WTC11 (cell line): ENCODE measurements at regions not wholly inside any gene's neighbourhood (a gene's known extent, or its start where the extent isn't known, plus 50 kb on each side); places are given as distances from the start of the nearest gene placed in this dataset.

Source experiments
- ATAC-seq: fragments of 200-7000 bp; cut with Tn5 transposase; 2 replicates; pipeline ENCODE4 v1.10.0; 2021; ENCODE audit warnings: mild to moderate bottlenecking, moderate library complexity
- CTCF ChIA-PET: fragments of 300-600 bp; sonication (Branson Sonifier 250); formaldehyde crosslinking; loops from one replicate; lab custom pipeline; 2021; ENCODE audit warnings: antibody characterized with exemption; lab: Charles Lee
- POLR2A ChIA-PET: fragments of 350-600 bp; sonication (Branson Sonifier 250); formaldehyde crosslinking; loops from one replicate; lab custom pipeline; 2021; ENCODE audit warnings: antibody characterized with exemption; lab: Charles Lee
- DNase-seq: peaks from one replicate; pipeline ENCODE4 v3.0.0; 2021; ENCODE audit warnings: low spot score
- H3K27ac Mint-ChIP-seq: 2 replicates; pipeline ENCODE4 v1.8.0; 2021; ENCODE audit warnings: mixed read lengths
- H3K27me3 Mint-ChIP-seq: 2 replicates; pipeline ENCODE4 v1.8.0; 2021; ENCODE audit warnings: low read depth, mild to moderate bottlenecking, moderate library complexity, mixed read lengths
- H3K36me3 Mint-ChIP-seq: 2 replicates; pipeline ENCODE4 v1.8.0; 2021; ENCODE audit warnings: mixed read lengths
- H3K4me1 Mint-ChIP-seq: 2 replicates; pipeline ENCODE4 v1.8.0; 2022; ENCODE audit warnings: mixed read lengths
- H3K4me3 Mint-ChIP-seq: 2 replicates; pipeline ENCODE4 v1.8.0; 2021; ENCODE audit warnings: mild to moderate bottlenecking, moderate library complexity, mixed read lengths
- H3K9me3 Mint-ChIP-seq: 2 replicates; pipeline ENCODE4 v1.8.0; 2021; ENCODE audit warnings: mixed read lengths
- ATF1 ChIP-seq: sonication (generic); formaldehyde crosslinking; IDR thresholded peaks from 2 replicates; pipeline ENCODE4 v1.8.1; 2023; ENCODE audit warnings: mild to moderate bottlenecking, moderate library complexity, missing genetic modification reagents
- CREM ChIP-seq: sonication (generic); formaldehyde crosslinking; IDR thresholded peaks from 2 replicates; pipeline ENCODE4 v1.8.1; 2022; ENCODE audit warnings: mild to moderate bottlenecking, missing genetic modification reagents, moderate library complexity
- FOXP1 ChIP-seq: sonication (generic); formaldehyde crosslinking; IDR thresholded peaks from 2 replicates; pipeline ENCODE4 v1.8.0; 2022; ENCODE audit warnings: missing genetic modification reagents, mild to moderate bottlenecking, moderate library complexity, borderline replicate concordance
- MXD4 ChIP-seq: fragments of 250-450 bp; sonication (Bioruptor Pico); IDR thresholded peaks from 2 replicates; pipeline ENCODE4 v1.8.0; 2021; ENCODE audit warnings: mild to moderate bottlenecking, moderate library complexity, borderline replicate concordance
- NFATC4 ChIP-seq: fragments of 250-450 bp; sonication (Bioruptor Pico); IDR thresholded peaks from 2 replicates; pipeline ENCODE4 v1.9.0; 2021; ENCODE audit warnings: mild to moderate bottlenecking
- NR1H2 ChIP-seq: sonication (generic); formaldehyde crosslinking; IDR thresholded peaks from 2 replicates; pipeline ENCODE4 v1.9.0; 2021; ENCODE audit warnings: mild to moderate bottlenecking, moderate library complexity, missing genetic modification reagents
- SMAD3 ChIP-seq: sonication (generic); formaldehyde crosslinking; IDR thresholded peaks from 2 replicates; pipeline ENCODE4 v1.8.0; 2022; ENCODE audit warnings: missing genetic modification reagents, mild to moderate bottlenecking, borderline replicate concordance
- SMAD4 ChIP-seq: sonication (generic); formaldehyde crosslinking; IDR thresholded peaks from 2 replicates; pipeline ENCODE4 v1.8.0; 2022; ENCODE audit warnings: mild to moderate bottlenecking, missing genetic modification reagents
- SOX15 ChIP-seq: fragments of 250-450 bp; sonication (Bioruptor Pico); IDR thresholded peaks from 2 replicates; pipeline ENCODE4 v1.9.0; 2021; ENCODE audit warnings: mild to moderate bottlenecking
- ZNF317 ChIP-seq: sonication (generic); formaldehyde crosslinking; IDR thresholded peaks from 2 replicates; pipeline ENCODE4 v1.8.1; 2023; ENCODE audit warnings: low read depth, mild to moderate bottlenecking, moderate library complexity, missing genetic modification reagents, borderline replicate concordance
- ZNF396 ChIP-seq: fragments of 250-450 bp; sonication (Bioruptor Pico); IDR thresholded peaks from 2 replicates; pipeline ENCODE4 v1.8.0; 2021; ENCODE audit warnings: mild to moderate bottlenecking, moderate library complexity, borderline replicate concordance
- TF ChIP-seq, protein P1 (sequence below): sonication (generic); formaldehyde crosslinking; conservative IDR thresholded peaks from 2 replicates; pipeline ENCODE4 v1.8.1; 2022; ENCODE audit warnings: mild to moderate bottlenecking, missing genetic modification reagents
- TF ChIP-seq, protein P2 (sequence below): fragments of 200-600 bp; IDR thresholded peaks from 2 replicates; pipeline ENCODE4 v1.8.0; 2022; ENCODE audit warnings: antibody characterized with exemption
- TF ChIP-seq, protein P3 (sequence below): sonication (generic); formaldehyde crosslinking; IDR thresholded peaks from 2 replicates; pipeline ENCODE4 v1.8.0; 2022; ENCODE audit warnings: mild to moderate bottlenecking, missing genetic modification reagents
- TF ChIP-seq, protein P4 (sequence below): sonication (generic); formaldehyde crosslinking; IDR thresholded peaks from 2 replicates; pipeline ENCODE4 v1.8.0; 2022; ENCODE audit warnings: mild to moderate bottlenecking, missing genetic modification reagents
- TF ChIP-seq, protein P5 (sequence below): fragments of 250-450 bp; sonication (Bioruptor Pico); IDR thresholded peaks from 2 replicates; pipeline ENCODE4 v1.9.0; 2021; ENCODE audit warnings: mild to moderate bottlenecking, borderline replicate concordance
- TF ChIP-seq, protein P6 (sequence below): sonication (generic); formaldehyde crosslinking; IDR thresholded peaks from 2 replicates; pipeline ENCODE4 v1.8.0; 2022; ENCODE audit warnings: mild to moderate bottlenecking, missing genetic modification reagents

DNA sequence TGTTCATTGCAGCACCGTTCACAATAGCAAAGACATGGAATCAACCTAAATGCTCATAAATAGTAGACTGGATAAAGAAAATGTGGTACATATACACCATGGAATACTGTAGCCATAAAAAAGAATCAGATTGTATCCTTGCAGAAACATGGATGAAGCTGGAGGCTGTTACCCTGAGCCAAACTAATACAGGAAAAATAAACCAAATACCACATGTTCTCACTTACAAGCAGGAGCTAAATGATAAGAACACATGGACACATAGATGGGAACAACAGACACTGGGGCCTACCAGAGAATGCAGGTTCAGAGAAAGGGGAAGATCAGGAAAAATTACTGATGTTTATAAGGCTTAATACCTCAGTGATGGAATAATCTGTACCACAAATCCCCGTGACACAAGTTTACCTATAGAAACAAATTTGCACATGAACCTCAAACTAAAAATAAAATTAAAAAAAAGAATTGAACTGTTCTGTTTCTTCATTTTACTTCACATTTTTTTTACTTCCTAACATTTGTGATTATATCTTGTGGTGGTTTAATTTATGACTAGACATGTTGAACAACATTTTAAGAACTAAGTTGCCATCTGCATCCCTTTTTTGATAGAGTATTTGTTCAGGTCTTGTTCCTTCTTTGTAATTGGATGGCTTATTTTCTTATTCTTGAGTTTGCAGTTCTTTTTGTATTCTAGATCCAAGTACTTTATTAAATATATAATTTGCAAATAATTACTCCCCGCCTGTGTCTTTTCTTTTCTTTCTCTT lies 835.2 kb downstream of the FSCB start:
- no peaks in the 10 kb centered on the region; the same call in 1 of the 2 replicates for H3K36me3 Mint-ChIP-seq
- H3K4me3 Mint-ChIP-seq, result no peak overlapping the region
- DNase-seq (no peak), ATAC-seq (no peak)
- H3K9me3 Mint-ChIP-seq, result peaks cover 42% of the 10 kb centered on the region
- no peaks in the 10 kb centered on the region for H3K27me3 Mint-ChIP-seq
- no peaks in the 10 kb centered on the region for H3K4me1 Mint-ChIP-seq
- POLR2A ChIA-PET, result no interaction called here
- TF ChIP-seq ATF1 (no peak), SOX15 (no peak), SMAD4 (CRISPR knock-in tag) (no peak), SMAD3 (CRISPR knock-in tag) (no peak), MXD4 (CRISPR knock-in tag) (no peak), NR1H2 (CRISPR knock-in tag) (no peak), CREM (no peak), ZNF317 (CRISPR knock-in tag) (no peak), FOXP1 (no peak), ZNF396 (CRISPR knock-in tag) (no peak)
- TF ChIP-seq, protein P1, sequence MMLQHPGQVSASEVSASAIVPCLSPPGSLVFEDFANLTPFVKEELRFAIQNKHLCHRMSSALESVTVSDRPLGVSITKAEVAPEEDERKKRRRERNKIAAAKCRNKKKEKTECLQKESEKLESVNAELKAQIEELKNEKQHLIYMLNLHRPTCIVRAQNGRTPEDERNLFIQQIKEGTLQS, result no peak
- TF ChIP-seq, protein P2, sequence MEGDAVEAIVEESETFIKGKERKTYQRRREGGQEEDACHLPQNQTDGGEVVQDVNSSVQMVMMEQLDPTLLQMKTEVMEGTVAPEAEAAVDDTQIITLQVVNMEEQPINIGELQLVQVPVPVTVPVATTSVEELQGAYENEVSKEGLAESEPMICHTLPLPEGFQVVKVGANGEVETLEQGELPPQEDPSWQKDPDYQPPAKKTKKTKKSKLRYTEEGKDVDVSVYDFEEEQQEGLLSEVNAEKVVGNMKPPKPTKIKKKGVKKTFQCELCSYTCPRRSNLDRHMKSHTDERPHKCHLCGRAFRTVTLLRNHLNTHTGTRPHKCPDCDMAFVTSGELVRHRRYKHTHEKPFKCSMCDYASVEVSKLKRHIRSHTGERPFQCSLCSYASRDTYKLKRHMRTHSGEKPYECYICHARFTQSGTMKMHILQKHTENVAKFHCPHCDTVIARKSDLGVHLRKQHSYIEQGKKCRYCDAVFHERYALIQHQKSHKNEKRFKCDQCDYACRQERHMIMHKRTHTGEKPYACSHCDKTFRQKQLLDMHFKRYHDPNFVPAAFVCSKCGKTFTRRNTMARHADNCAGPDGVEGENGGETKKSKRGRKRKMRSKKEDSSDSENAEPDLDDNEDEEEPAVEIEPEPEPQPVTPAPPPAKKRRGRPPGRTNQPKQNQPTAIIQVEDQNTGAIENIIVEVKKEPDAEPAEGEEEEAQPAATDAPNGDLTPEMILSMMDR, result no peak
- TF ChIP-seq, protein P3, sequence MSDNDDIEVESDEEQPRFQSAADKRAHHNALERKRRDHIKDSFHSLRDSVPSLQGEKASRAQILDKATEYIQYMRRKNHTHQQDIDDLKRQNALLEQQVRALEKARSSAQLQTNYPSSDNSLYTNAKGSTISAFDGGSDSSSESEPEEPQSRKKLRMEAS (CRISPR knock-in tag), result no peak
- TF ChIP-seq, protein P4, sequence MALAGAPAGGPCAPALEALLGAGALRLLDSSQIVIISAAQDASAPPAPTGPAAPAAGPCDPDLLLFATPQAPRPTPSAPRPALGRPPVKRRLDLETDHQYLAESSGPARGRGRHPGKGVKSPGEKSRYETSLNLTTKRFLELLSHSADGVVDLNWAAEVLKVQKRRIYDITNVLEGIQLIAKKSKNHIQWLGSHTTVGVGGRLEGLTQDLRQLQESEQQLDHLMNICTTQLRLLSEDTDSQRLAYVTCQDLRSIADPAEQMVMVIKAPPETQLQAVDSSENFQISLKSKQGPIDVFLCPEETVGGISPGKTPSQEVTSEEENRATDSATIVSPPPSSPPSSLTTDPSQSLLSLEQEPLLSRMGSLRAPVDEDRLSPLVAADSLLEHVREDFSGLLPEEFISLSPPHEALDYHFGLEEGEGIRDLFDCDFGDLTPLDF (CRISPR knock-in tag), result no peak
- TF ChIP-seq, protein P5, sequence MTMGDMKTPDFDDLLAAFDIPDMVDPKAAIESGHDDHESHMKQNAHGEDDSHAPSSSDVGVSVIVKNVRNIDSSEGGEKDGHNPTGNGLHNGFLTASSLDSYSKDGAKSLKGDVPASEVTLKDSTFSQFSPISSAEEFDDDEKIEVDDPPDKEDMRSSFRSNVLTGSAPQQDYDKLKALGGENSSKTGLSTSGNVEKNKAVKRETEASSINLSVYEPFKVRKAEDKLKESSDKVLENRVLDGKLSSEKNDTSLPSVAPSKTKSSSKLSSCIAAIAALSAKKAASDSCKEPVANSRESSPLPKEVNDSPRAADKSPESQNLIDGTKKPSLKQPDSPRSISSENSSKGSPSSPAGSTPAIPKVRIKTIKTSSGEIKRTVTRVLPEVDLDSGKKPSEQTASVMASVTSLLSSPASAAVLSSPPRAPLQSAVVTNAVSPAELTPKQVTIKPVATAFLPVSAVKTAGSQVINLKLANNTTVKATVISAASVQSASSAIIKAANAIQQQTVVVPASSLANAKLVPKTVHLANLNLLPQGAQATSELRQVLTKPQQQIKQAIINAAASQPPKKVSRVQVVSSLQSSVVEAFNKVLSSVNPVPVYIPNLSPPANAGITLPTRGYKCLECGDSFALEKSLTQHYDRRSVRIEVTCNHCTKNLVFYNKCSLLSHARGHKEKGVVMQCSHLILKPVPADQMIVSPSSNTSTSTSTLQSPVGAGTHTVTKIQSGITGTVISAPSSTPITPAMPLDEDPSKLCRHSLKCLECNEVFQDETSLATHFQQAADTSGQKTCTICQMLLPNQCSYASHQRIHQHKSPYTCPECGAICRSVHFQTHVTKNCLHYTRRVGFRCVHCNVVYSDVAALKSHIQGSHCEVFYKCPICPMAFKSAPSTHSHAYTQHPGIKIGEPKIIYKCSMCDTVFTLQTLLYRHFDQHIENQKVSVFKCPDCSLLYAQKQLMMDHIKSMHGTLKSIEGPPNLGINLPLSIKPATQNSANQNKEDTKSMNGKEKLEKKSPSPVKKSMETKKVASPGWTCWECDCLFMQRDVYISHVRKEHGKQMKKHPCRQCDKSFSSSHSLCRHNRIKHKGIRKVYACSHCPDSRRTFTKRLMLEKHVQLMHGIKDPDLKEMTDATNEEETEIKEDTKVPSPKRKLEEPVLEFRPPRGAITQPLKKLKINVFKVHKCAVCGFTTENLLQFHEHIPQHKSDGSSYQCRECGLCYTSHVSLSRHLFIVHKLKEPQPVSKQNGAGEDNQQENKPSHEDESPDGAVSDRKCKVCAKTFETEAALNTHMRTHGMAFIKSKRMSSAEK (CRISPR knock-in tag), result no peak
- TF ChIP-seq, protein P6, sequence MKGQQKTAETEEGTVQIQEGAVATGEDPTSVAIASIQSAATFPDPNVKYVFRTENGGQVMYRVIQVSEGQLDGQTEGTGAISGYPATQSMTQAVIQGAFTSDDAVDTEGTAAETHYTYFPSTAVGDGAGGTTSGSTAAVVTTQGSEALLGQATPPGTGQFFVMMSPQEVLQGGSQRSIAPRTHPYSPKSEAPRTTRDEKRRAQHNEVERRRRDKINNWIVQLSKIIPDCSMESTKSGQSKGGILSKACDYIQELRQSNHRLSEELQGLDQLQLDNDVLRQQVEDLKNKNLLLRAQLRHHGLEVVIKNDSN, result no peak
- TF ChIP-seq, all 79 proteins: peak for 0
- no peak overlapping the region for H3K27ac Mint-ChIP-seq
- CTCF ChIA-PET, result no interaction called here

DNA sequence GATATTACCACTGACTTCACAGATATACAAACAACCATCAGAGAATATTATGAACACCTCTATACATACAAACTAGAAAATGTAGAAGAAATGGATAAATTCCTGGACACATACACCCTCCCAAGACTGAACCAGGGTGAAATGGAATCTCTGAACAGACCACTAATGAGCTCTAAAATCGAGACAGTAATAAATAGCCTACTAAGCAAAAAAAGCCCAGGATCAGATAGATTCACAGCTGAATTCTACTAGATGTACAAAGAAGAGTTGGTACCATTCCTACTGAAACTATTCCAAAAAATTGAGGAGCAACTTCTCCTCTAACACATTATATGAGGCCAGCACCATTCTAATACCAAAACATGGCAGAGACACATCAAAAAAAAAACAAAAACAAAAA lies 837.7 kb downstream of the FSCB start:
- no peak for TF ChIP-seq NFATC4 (CRISPR knock-in tag)
- no peak for ATAC-seq
- Mint-ChIP-seq H3K36me3 (no peaks in the 10 kb centered on the region; the same call in 1 of the 2 replicates), H3K4me1 (no peaks in the 10 kb centered on the region), H3K27me3 (no peaks in the 10 kb centered on the region), H3K4me3 (no peak overlapping the region), H3K9me3 (peaks cover 44% of the 10 kb centered on the region), H3K27ac (no peak overlapping the region)
- ChIA-PET POLR2A (no interaction called here), CTCF (no interaction called here)
- no peak for DNase-seq
